ENCODE measurements at regions not wholly inside any gene's neighbourhood (a gene's known extent, or its start where the extent isn't known, plus 50 kb on each side); places are given as distances from the start of the nearest gene placed in this dataset.

DNA sequence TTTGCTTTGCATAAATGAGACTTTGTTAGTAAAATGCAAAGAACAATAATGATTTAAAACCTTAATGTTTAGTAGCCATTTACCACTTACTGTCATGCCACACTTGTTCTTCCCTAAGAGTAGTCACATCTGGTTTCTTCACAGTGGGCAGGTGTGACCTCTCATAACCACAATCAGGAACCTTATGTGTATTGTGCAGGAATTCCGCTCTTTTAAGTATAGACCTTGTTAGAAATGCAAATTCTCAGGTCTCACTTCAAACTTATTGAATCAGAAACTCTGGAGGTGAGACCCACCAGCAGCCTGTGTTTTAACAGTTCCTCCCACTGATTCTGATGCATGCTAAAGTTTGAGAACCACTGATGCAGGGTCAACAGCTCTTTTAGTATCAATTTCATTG is 518.8 kb upstream of the MEX3C start (continued):
- TF ChIP-seq, protein P1, sequence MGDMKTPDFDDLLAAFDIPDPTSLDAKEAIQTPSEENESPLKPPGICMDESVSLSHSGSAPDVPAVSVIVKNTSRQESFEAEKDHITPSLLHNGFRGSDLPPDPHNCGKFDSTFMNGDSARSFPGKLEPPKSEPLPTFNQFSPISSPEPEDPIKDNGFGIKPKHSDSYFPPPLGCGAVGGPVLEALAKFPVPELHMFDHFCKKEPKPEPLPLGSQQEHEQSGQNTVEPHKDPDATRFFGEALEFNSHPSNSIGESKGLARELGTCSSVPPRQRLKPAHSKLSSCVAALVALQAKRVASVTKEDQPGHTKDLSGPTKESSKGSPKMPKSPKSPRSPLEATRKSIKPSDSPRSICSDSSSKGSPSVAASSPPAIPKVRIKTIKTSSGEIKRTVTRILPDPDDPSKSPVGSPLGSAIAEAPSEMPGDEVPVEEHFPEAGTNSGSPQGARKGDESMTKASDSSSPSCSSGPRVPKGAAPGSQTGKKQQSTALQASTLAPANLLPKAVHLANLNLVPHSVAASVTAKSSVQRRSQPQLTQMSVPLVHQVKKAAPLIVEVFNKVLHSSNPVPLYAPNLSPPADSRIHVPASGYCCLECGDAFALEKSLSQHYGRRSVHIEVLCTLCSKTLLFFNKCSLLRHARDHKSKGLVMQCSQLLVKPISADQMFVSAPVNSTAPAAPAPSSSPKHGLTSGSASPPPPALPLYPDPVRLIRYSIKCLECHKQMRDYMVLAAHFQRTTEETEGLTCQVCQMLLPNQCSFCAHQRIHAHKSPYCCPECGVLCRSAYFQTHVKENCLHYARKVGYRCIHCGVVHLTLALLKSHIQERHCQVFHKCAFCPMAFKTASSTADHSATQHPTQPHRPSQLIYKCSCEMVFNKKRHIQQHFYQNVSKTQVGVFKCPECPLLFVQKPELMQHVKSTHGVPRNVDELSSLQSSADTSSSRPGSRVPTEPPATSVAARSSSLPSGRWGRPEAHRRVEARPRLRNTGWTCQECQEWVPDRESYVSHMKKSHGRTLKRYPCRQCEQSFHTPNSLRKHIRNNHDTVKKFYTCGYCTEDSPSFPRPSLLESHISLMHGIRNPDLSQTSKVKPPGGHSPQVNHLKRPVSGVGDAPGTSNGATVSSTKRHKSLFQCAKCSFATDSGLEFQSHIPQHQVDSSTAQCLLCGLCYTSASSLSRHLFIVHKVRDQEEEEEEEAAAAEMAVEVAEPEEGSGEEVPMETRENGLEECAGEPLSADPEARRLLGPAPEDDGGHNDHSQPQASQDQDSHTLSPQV (IDR thresholded peaks at IDR 0.05): no peak
- TF ChIP-seq RFX5 (IDR thresholded peaks at IDR 0.05; ENCODE audit: low read depth, low read length) (no peak), ZSCAN29 (IDR thresholded peaks at IDR 0.05) (no peak), ZNF207 (IDR thresholded peaks at IDR 0.05; ENCODE audit: borderline replicate concordance) (no peak), GATAD2B (conservative IDR thresholded peaks at IDR 0.05; ENCODE audit: low read depth) (0 out of 2 replicates have a peak, but pooled peaks have one; percentile 16), NR2F1 (conservative IDR thresholded peaks at IDR 0.05) (peak; percentile 86), EZH2 (IDR thresholded peaks at IDR 0.05; ENCODE audit: borderline replicate concordance, control insufficient read depth, low read depth, low read length) (no peak), IKZF1 (conservative IDR thresholded peaks at IDR 0.05) (peak; percentile 96), ZNF622 (IDR thresholded peaks at IDR 0.05) (no peak), HDGF (IDR thresholded peaks at IDR 0.05) (no peak), BHLHE40 (IDR thresholded peaks at IDR 0.05; ENCODE audit: borderline replicate concordance in 1 of 2, low read depth in 2 of 2, low read length in 1 of 2) (peak in 1 of 2 experiments; percentile 41; a peak in 1 of 4 replicates), SMAD5 (IDR thresholded peaks at IDR 0.05; ENCODE audit: low read depth) (no peak), PAX8 (IDR thresholded peaks at IDR 0.05) (no peak), SUZ12 (IDR thresholded peaks at IDR 0.05; ENCODE audit: unreplicated experiment) (no peak), ZNF24 (IDR thresholded peaks at IDR 0.05) (peak; percentile 73; the same call in 1 of the 2 replicates), DPF2 (IDR thresholded peaks at IDR 0.05) (peak; percentile 71; the same call in 1 of the 2 replicates), CREM (IDR thresholded peaks at IDR 0.05; ENCODE audit: low read depth) (no peak), MTA2 (IDR thresholded peaks at IDR 0.05; ENCODE audit: low read depth) (peak; percentile 86)
- TF ChIP-seq, protein P2, sequence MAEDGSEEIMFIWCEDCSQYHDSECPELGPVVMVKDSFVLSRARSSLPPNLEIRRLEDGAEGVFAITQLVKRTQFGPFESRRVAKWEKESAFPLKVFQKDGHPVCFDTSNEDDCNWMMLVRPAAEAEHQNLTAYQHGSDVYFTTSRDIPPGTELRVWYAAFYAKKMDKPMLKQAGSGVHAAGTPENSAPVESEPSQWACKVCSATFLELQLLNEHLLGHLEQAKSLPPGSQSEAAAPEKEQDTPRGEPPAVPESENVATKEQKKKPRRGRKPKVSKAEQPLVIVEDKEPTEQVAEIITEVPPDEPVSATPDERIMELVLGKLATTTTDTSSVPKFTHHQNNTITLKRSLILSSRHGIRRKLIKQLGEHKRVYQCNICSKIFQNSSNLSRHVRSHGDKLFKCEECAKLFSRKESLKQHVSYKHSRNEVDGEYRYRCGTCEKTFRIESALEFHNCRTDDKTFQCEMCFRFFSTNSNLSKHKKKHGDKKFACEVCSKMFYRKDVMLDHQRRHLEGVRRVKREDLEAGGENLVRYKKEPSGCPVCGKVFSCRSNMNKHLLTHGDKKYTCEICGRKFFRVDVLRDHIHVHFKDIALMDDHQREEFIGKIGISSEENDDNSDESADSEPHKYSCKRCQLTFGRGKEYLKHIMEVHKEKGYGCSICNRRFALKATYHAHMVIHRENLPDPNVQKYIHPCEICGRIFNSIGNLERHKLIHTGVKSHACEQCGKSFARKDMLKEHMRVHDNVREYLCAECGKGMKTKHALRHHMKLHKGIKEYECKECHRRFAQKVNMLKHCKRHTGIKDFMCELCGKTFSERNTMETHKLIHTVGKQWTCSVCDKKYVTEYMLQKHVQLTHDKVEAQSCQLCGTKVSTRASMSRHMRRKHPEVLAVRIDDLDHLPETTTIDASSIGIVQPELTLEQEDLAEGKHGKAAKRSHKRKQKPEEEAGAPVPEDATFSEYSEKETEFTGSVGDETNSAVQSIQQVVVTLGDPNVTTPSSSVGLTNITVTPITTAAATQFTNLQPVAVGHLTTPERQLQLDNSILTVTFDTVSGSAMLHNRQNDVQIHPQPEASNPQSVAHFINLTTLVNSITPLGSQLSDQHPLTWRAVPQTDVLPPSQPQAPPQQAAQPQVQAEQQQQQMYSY (CRISPR knock-in tag; IDR thresholded peaks at IDR 0.05): no peak
- TF ChIP-seq, protein P3, sequence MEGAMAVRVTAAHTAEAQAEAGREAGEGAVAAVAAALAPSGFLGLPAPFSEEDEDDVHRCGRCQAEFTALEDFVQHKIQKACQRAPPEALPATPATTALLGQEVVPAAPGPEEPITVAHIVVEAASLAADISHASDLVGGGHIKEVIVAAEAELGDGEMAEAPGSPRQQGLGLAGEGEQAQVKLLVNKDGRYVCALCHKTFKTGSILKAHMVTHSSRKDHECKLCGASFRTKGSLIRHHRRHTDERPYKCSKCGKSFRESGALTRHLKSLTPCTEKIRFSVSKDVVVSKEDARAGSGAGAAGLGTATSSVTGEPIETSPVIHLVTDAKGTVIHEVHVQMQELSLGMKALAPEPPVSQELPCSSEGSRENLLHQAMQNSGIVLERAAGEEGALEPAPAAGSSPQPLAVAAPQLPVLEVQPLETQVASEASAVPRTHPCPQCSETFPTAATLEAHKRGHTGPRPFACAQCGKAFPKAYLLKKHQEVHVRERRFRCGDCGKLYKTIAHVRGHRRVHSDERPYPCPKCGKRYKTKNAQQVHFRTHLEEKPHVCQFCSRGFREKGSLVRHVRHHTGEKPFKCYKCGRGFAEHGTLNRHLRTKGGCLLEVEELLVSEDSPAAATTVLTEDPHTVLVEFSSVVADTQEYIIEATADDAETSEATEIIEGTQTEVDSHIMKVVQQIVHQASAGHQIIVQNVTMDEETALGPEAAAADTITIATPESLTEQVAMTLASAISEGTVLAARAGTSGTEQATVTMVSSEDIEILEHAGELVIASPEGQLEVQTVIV (IDR thresholded peaks at IDR 0.05; ENCODE audit: borderline replicate concordance, partially characterized antibody): no peak
- TF ChIP-seq, protein P4, sequence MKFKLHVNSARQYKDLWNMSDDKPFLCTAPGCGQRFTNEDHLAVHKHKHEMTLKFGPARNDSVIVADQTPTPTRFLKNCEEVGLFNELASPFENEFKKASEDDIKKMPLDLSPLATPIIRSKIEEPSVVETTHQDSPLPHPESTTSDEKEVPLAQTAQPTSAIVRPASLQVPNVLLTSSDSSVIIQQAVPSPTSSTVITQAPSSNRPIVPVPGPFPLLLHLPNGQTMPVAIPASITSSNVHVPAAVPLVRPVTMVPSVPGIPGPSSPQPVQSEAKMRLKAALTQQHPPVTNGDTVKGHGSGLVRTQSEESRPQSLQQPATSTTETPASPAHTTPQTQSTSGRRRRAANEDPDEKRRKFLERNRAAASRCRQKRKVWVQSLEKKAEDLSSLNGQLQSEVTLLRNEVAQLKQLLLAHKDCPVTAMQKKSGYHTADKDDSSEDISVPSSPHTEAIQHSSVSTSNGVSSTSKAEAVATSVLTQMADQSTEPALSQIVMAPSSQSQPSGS (IDR thresholded peaks at IDR 0.05; ENCODE audit: low read length): 0 out of 2 replicates have a peak, but pooled peaks have one; percentile 17

Measured in GM12878 (cell line).